ENCODE measurements at regions not wholly inside any gene's neighbourhood (a gene's known extent, or its start where the extent isn't known, plus 50 kb on each side); places are given as distances from the start of the nearest gene placed in this dataset.

DNA sequence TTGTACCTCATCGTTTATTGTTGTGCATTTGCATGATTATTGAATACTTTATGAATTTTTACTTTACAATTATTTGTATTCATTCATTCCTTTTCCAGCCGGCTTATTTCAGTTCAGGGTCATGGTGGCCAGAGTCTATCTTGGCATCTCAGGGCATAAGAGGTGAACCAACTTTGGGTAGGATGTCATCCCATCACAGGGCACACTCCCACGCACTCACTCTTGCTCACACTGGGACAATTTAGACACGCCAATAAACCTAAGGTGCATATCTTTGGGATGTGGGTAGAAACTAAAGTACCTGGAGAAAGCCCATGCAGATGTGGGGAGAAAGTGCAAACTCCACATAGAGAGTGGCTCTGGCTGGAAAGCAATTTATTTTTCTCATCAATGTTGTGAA lies 158.1 kb upstream of the MAST4 start:
- H3K27ac ChIP-seq, result no peak overlapping the region
- WGBS, 2 donors, result 92 to 95% methylated on average over 4 of the region's 4 CpGs
- intact Hi-C loops (cut with DNase I), result no loop called here
- H3K9me3 ChIP-seq, result no peaks in the 10 kb centered on the region
- H3K4me3 ChIP-seq, result no peak overlapping the region
- no peaks in the 10 kb centered on the region for H3K27me3 ChIP-seq
- no peak for DNase-seq
- TF ChIP-seq, protein P1, sequence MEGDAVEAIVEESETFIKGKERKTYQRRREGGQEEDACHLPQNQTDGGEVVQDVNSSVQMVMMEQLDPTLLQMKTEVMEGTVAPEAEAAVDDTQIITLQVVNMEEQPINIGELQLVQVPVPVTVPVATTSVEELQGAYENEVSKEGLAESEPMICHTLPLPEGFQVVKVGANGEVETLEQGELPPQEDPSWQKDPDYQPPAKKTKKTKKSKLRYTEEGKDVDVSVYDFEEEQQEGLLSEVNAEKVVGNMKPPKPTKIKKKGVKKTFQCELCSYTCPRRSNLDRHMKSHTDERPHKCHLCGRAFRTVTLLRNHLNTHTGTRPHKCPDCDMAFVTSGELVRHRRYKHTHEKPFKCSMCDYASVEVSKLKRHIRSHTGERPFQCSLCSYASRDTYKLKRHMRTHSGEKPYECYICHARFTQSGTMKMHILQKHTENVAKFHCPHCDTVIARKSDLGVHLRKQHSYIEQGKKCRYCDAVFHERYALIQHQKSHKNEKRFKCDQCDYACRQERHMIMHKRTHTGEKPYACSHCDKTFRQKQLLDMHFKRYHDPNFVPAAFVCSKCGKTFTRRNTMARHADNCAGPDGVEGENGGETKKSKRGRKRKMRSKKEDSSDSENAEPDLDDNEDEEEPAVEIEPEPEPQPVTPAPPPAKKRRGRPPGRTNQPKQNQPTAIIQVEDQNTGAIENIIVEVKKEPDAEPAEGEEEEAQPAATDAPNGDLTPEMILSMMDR (IDR thresholded peaks at IDR 0.05), result no peak
- no peak for TF ChIP-seq POLR2A (IDR thresholded peaks at IDR 0.05)
- no peaks in the 10 kb centered on the region for H3K36me3 ChIP-seq
- H3K4me1 ChIP-seq, result no peaks in the 10 kb centered on the region

DNA sequence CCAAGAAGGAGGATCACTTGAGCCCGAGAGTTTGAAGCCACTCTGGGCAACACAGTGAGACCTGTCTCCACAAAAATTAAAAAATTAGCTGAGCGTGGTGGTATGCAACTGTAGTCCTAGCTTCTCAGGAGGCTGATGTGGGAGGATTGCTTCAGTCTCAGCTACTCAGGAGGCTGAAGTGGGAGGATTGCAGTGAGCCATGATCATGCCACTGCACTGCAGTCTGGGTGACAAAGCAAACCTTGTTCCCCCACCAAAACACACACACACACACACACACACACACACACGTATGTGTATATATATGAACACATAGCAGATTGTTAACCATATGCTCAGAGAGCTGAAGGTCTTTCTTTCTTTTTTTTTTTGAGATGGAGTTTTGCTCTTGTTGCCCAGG lies 157.5 kb upstream of the MAST4 start:
- H3K4me1 ChIP-seq, result no peaks in the 10 kb centered on the region
- H3K36me3 ChIP-seq, result no peaks in the 10 kb centered on the region
- intact Hi-C loops (cut with DNase I), result no loop called here
- no peaks in the 10 kb centered on the region for H3K9me3 ChIP-seq
- H3K27me3 ChIP-seq, result no peaks in the 10 kb centered on the region
- no peak overlapping the region for H3K27ac ChIP-seq
- no peak overlapping the region for H3K4me3 ChIP-seq
- TF ChIP-seq, protein P1 (IDR thresholded peaks at IDR 0.05), result no peak
- DNase-seq, result no peak
- WGBS, 2 donors, result 70 to 76% methylated on average over 2 to 3 of the region's 3 CpGs

DNA sequence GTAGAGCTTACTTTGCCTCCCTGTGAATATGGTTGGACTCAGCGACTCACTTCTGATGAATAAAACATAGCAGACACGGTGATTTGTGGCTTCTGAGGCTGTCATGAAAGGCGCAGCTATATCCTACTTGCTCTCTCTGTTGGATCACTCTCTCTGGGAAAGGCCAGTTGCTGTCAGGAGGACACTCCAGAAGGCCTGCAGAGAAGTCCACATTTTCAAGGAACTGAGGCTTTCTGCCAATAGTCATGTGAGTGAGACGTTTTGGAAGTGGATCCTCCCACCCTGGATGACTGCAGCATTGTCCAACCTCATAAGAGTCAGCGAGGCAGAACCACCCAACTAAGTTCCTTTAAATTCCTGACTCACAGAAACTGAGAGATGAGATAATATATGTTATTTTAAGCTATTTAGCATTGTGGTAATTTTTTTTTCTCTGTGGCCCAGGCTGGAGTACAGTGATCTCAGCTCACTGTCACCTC lies 156.0 kb upstream of the MAST4 start:
- Histone ChIP-seq H3K4me1 (no peaks in the 10 kb centered on the region), H3K9me3 (no peaks in the 10 kb centered on the region), H3K27ac (no peak overlapping the region), H3K27me3 (no peaks in the 10 kb centered on the region), H3K4me3 (no peak overlapping the region), H3K36me3 (no peaks in the 10 kb centered on the region)
- intact Hi-C loops (cut with DNase I), result no loop called here
- DNase-seq, result no peak
- TF ChIP-seq, protein P1 (IDR thresholded peaks at IDR 0.05), result no peak
- no peak for TF ChIP-seq POLR2A (IDR thresholded peaks at IDR 0.05)
- WGBS, 2 donors, result 43 to 51% methylated on average over 4 to 5 of the region's 5 CpGs

DNA sequence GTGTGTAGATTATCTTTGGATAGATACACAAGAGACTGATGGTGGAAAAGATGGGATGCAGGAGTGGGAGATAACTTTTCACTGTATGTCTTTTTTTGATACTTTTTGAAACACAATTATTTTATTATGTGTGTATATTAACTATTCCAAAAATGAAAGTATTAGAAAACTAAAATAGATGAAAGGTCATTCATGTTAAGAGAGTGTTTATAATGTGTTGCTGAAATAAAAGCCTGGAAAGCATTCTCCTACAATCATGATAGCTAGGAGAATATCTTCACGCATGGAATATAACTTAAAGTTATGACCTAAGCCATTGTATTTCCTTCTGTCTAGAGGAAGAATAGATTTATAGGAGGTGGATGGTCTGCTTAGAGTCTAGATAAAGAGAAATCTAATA lies 154.8 kb upstream of the MAST4 start:
- DNase-seq, result no peak
- intact Hi-C loops (cut with DNase I), result no loop called here
- H3K4me3 ChIP-seq, result no peak overlapping the region

DNA sequence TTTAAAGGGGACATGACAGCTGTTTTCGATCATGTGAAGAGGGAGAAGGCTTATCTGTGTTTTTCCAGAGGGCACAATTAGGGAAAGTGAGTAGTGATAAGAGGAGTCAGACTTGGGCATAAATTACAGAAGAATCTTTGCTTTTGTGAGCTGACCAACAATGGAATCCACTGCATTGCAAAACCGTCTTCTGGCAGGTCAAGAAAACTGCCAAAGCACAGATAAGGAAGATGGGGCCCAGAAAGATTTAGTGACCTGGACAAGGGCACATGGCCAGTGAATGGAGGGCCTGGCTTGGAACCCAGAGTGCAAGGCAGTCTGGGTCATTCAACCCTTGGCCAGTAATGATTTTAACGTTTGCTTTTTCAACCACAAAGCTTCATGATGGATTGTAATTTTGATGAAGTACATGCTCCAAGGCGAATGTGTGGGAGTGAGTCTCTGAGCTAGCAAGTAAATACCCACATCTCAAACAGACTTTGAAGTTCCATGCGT lies 153.2 kb upstream of the MAST4 start:
- WGBS, 2 donors, result 47 to 52% methylated on average over 5 of the region's 5 CpGs
- H3K36me3 ChIP-seq, result no peaks in the 10 kb centered on the region
- no peaks in the 10 kb centered on the region for H3K9me3 ChIP-seq
- H3K4me1 ChIP-seq, result no peaks in the 10 kb centered on the region
- TF ChIP-seq, protein P1 (IDR thresholded peaks at IDR 0.05), result no peak
- TF ChIP-seq POLR2A (IDR thresholded peaks at IDR 0.05), result no peak
- intact Hi-C loops (cut with DNase I), result no loop called here
- H3K4me3 ChIP-seq, result no peak overlapping the region
- DNase-seq, result no peak
- no peak overlapping the region for H3K27ac ChIP-seq
- no peaks in the 10 kb centered on the region for H3K27me3 ChIP-seq

More for the DNA sequence above, 154.8 kb upstream of the MAST4 start:
- WGBS, 2 donors, result 71 to 86% methylated on average over 1 of the region's 1 CpG
- Histone ChIP-seq H3K36me3 (no peaks in the 10 kb centered on the region), H3K9me3 (no peaks in the 10 kb centered on the region), H3K27ac (no peak overlapping the region), H3K4me1 (no peaks in the 10 kb centered on the region), H3K27me3 (no peaks in the 10 kb centered on the region)
- TF ChIP-seq, protein P1 (IDR thresholded peaks at IDR 0.05), result no peak
- TF ChIP-seq POLR2A (IDR thresholded peaks at IDR 0.05), result no peak
